ENCODE measurements at regions not wholly inside any gene's neighbourhood (a gene's known extent, or its start where the extent isn't known, plus 50 kb on each side); places are given as distances from the start of the nearest gene placed in this dataset.

- DNase-seq (ENCODE audit: low spot score), result peak; percentile 33
Measured at GRCh38 chr2:219997341-219997851, 370.0 kb downstream of the SLC4A3 start.

GRCh38 chr2:219998107-219998506 lies 370.7 kb downstream of the SLC4A3 start:
- DNase-seq (ENCODE audit: low spot score), result no peak

DNA sequence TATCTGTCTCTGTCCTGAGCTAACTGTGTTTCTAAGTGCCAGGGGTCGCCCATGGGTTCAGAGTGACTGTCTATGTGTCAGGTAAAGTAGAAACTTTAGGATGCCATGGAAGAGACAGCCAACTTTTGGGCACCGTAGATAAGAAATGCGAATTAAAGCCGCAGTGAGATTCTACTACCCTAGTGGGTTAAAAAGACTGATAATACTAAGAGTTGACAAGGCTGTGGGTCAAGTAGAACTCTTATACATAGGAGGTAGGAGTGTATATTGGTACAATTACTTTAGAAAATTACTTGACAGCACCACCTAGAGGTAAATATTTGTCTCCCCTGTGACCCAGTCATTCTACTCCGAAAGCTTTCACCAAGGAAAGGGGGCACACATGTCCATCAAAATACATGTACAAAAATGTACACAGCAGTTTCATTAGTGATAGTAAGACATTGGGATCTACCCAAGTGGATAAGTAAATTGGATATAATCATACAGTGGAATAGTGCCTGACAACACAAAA lies 371.3 kb downstream of the SLC4A3 start:
- no peak for DNase-seq (ENCODE audit: low spot score)

DNA sequence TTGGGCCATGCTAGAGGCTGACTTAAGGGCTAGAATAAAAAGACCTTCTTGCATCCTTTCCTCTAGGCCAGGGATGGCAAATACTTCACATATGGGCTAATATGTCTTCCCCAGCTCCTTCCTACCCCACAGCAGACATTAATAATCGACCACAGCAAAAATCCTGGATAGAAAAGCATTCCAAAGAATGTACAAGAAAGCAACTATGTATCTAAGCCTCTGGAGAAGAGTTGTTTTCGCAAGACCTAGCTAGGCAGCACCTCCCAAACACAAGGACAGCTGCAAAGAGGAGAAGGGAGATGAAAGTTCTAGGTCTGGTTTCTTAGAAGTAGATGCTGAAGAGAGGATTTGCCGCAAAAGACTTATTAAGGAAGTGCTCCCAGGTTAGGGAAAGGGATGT lies 372.6 kb downstream of the SLC4A3 start:
- no peak for DNase-seq (ENCODE audit: low spot score)

GRCh38 chr2:220000586-220000985 lies 373.2 kb downstream of the SLC4A3 start:
- DNase-seq (ENCODE audit: low spot score), result no peak

- DNase-seq (ENCODE audit: low spot score), result peak; percentile 42
Measured at GRCh38 chr2:220001751-220002150, 374.3 kb downstream of the SLC4A3 start.

DNA sequence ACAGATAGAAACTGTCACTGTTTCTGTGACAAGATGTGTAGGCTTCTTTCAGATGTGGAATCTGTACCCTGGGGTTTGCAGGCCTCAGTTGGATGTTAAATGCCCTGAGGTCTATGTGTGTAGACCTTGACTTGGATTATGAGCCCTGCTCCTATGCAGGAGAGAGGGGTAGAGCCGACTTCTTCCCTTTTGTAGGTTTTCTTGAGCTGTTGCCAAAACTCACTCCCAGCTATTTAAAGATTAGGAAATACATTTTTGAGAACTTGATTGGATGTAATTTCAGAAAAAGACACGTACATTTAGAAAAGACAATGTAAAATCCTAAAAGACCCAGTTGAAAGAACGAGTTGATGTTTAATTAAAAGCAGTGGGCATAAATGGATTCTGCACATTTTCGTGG lies 374.8 kb downstream of the SLC4A3 start:
- DNase-seq (ENCODE audit: low spot score), result no peak

GRCh38 chr2:220002699-220003098 lies 375.3 kb downstream of the SLC4A3 start:
- no peak for DNase-seq (ENCODE audit: low spot score)

GRCh38 chr2:220005362-220005761 lies 377.9 kb downstream of the SLC4A3 start:
- DNase-seq (ENCODE audit: low spot score), result no peak

GRCh38 chr2:220006152-220006621 lies 378.8 kb downstream of the SLC4A3 start:
- peak; percentile 58 for DNase-seq (ENCODE audit: low spot score)

GRCh38 chr2:220011859-220012258 lies 384.4 kb downstream of the SLC4A3 start:
- no peak for DNase-seq (ENCODE audit: low spot score)

- no peak for DNase-seq (ENCODE audit: low spot score)
Measured at GRCh38 chr2:220014961-220015360, 387.5 kb downstream of the SLC4A3 start.

DNA sequence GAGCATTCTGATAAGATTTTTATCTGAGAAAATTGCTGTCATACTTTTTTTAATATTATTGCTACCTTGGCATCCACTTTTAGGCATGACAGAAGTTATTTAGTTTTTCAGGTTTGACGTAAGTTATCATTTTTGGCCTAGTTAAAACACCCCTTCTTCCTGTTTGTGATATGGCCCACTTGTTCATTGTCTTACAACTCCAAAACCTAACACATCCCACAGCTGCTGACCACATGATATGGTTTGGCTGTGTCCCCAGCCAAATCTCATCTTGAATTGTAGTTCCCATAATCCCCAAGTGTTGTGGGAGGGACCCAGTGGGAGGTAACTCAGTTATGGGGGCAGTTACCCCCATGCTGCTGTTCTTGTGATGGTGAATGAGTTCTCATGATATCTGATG lies 388.1 kb downstream of the SLC4A3 start:
- no peak for DNase-seq (ENCODE audit: low spot score)

GRCh38 chr2:220025207-220025606 lies 397.8 kb downstream of the SLC4A3 start:
- DNase-seq (ENCODE audit: low spot score), result no peak

- DNase-seq (ENCODE audit: low spot score), result no peak
Measured at GRCh38 chr2:220029013-220029412, 401.6 kb downstream of the SLC4A3 start.

DNA sequence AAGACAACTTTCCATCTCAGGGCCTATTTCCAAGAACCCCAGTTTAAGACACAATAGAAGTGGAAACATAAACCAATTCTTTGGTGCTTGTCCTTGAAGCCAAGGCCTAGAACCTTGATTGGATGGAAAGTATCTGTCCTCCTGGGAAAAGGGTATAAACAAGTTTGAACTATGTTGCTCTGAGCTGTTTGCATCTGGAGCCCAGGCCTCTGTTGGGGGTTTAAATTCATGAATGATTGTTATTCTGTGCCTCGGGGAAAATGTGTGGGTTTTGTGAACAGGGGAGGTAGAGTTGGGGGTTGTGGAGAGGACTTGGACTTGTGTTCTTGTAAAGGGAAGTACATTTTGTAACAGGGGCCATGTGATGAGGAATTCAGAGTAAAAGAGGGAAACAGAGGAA lies 406.1 kb downstream of the SLC4A3 start:
- no peak for DNase-seq (ENCODE audit: low spot score)

DNA sequence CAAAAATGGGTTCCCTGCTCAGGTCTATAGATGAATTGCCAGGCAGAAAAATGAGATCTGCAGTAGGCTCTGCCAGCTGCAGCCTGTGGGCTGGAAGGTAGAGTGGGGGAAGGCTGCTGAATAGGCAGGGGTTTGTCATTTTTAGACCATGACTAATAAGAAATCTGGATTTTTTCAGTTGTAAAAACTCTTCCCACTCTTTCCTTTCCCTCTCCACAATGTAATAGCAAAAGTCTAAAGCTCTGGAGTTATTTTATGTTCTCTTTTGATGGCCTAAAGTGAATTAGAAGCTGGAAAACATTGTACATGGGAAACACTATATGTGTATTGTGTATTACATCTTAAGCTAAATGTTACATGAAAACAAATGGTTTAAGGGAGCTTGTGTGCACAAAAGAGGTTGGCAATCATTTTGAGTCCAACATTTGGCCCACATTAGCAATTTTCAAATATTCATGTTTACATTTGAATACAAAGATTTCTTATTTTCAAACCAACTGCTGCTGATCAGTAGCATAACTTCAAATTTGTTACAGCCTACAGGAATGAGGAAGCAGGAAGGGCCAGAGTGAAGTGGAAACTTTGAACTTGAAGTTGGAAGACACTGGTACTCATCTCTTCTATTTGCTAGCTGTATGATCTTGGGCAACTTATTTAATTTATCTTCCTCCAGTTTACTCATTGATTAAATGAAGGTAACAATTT lies 407.1 kb downstream of the SLC4A3 start:
- DNase-seq (ENCODE audit: low spot score), result peak; percentile 84

GRCh38 chr2:220036431-220036830 lies 409.0 kb downstream of the SLC4A3 start:
- DNase-seq (ENCODE audit: low spot score), result no peak

- DNase-seq (ENCODE audit: low spot score), result no peak
Measured at GRCh38 chr2:220040346-220040745, 412.9 kb downstream of the SLC4A3 start.

GRCh38 chr2:220041447-220041846 lies 414.0 kb downstream of the SLC4A3 start:
- no peak for DNase-seq (ENCODE audit: low spot score)

DNA sequence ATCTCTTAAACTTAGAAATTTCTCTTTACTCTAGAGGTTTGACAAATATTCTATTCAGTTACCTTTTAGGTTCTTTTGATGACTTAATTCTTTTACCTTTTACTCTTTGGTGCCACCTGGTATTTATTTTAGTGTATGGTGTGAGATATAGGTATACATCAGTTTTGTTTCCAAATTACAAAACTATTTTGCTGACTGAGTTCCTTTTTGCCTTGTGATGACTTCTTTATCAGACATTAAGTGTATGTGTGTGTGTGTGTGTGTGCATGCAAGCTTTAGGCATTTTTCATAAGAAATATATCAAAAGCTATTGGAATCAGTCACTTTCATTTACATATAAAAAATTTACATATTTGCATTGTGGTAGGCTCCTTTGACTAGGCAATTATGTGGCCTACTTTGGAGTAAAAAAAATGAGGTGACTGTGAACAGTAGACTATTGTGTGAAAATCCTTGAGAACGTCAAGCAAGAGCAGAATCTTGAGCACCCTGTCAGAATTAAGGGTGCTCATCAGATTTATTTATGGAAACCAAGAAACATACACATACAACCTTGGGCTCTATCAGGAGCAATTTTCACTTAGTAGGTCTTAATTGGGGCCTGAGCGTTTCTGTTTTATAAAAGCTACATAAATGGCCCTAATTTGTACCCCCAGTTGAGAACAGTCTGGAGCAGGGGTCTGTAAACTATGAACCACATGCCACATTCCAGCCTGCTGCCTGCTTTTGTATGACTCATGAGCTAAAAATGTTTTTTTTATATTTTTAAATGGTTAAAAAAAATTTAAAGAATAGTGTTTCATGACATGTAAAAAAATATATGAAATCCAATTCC lies 415.9 kb downstream of the SLC4A3 start:
- peak; percentile 12 for DNase-seq (ENCODE audit: low spot score)

DNA sequence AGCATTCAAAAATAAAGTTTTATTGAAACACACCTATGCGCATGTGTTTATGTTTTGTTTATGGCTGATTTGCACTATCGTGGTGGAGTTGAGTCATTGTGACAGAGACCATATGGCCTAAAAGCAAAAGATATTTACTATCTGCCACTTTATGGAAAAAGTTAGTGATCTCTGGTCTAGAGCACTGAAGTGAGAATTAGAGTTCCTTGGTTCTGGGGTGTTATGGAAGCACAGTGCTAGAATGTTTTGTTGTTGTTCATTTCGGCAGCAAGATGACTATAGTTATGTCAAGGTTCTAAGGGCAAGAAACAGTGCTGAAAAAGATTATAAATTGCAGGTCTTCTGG lies 416.5 kb downstream of the SLC4A3 start:
- peak; percentile 36 for DNase-seq (ENCODE audit: low spot score)

GRCh38 chr2:220044383-220044782 lies 417.0 kb downstream of the SLC4A3 start:
- DNase-seq (ENCODE audit: low spot score), result no peak
